GM21619 (cell line): ENCODE measurements at regions not wholly inside any gene's neighbourhood (a gene's known extent, or its start where the extent isn't known, plus 50 kb on each side); places are given as distances from the start of the nearest gene placed in this dataset.

ENCODE experiments used
- ATAC-seq: cut with Tn5 transposase; IDR thresholded peaks from one replicate; pipeline ENCODE4 v1.9.1; 2021; ENCODE audit not compliant: unreplicated experiment

DNA sequence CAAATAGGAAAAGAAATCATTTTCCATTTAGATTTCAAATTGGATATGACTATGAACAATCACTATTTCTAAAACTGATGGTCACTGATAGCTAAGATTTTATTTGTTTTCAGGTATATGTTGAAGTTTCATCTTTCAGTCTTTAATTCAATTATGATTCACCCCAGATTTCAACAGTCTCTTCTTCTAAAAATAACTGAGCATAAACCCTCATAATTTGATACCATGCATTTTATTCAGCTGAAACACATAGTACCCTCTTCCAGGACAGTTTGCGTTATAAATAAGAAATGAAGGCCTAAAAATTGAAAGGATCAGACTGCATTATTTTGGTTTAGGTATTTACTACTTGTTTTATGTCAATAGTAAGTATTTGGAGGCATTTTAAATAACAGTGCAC, 428.5 kb upstream of the NBEA start:
- ATAC-seq: no peak

DNA sequence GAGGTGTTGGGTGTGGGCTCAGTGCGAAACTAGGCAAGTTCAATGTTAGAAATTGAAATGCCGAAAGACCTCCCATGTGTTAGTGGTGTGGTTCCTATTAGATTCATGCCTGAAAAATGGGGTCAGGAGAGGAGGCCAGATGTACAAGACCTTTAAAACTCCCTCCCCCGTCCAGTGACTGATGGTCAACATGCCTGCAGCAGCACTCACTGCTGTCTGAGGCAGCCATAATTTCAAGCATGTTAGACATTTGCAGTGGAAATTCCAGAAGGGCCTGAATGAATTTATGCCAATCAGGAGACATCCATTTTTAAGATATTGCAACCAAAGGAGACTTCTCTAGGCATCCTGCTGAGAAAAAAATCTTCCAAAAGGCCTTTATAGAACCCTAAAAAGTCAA, 426.9 kb upstream of the NBEA start:
- ATAC-seq: no peak

DNA sequence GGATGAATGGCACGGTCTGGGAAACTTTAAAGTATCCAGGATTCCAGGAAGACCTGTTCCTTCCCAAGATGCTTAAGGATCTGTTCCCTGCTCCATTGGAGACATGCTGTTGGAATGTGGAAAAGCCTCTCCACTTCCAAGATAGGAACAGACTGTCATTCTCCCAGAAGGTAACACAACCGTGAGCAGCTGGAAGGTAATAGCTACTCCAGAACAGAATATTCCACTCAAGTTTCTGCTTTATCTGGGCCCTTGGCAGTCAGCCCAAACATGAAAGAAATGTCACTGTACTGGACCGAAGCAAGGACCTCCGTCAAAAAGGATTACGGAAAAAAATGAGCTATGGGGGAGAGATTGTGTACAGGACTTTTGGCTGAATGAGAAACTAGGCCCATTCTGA, 420.9 kb upstream of the NBEA start:
- no peak for ATAC-seq

DNA sequence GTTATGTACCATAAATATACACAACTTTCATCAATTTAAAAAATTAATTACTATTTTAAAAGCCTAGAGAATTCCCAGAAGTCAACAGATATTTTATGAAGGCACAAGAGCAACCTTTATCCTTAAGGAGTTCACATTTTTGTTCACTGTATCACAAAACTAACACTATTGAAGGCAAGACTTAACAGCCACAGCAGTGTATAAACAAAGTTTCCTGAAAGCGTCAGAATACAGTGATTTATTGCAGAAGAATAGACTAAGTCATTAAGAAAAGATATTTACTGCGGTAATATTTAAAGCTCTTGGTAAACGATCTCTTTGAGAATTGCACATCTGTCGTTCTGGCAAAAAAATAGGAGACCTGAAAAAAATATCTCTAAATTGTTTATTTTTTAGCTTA, 419.3 kb upstream of the NBEA start:
- ATAC-seq: no peak

DNA sequence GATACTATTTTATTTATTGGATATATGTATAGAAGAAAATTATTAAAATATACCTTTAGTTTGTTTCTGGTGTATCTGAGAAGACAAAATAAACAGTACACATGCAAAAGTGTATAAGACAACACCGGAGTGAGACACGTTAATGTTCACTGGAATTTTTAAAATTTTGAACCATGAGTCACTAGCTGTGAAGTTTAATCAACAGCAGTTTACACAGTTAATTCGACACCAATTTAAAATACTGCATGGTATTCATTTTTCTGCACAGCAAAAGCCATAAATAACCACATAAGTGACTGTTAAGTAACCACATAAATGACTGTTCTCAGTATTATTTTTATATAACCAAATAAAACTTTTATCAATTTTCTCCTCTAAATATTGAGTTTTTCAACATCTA, 418.7 kb upstream of the NBEA start:
- no peak for ATAC-seq

DNA sequence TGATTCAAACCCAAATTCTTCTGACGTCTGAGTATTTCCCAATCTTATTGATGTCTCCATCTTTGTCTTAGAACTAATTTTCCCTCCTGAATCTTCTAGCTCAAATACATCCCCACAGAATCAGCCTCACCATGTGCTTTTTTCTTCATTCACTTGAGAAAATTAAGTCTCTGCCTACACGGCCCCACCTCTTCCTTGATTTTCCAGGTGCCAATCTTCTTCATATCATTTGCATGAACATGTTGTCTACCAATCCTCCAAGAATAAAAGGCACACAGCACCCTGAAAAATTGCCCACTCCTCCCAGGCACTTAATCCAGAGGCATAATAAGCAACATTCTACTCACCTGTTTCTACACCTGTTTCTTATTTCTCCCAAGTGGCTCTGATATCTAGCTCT, 408.1 kb upstream of the NBEA start:
- ATAC-seq: no peak

DNA sequence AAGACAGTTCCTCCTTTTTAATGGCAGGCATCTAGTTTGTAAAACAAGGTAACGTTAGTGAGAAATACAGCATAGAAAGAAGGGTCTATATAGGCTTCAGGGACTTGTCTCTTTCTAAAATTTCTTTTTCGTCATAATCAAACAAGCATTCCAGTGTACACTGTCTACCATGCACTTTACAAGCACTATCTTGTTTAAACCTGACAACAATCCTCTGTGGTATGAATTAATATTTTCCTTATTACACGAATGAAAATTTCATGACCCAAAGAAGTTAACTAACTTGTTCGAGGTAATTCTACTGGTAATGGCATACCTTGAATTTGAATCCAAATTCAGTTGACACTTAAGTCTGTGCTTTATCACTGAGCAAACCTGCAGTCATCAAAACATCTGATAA, 399.7 kb upstream of the NBEA start:
- ATAC-seq: no peak

DNA sequence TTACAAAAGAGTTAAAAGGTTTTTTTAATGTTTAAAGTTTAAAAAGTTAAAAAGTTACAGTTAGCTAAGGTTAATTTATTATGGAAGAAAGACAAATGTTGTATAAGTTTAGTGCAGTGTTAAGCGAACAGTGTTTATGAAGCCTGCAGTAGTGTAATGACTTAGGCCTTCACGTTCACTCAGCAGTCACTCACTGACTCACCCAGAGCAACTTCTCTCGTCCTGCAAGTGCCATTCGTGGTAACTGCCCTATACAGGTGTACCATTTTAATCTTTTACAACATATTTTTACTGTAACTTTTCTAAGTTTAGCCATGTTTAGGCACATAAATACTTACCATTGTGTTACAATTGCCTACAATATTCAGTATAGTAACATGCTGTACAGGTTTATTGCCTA, 398.2 kb upstream of the NBEA start:
- no peak for ATAC-seq

DNA sequence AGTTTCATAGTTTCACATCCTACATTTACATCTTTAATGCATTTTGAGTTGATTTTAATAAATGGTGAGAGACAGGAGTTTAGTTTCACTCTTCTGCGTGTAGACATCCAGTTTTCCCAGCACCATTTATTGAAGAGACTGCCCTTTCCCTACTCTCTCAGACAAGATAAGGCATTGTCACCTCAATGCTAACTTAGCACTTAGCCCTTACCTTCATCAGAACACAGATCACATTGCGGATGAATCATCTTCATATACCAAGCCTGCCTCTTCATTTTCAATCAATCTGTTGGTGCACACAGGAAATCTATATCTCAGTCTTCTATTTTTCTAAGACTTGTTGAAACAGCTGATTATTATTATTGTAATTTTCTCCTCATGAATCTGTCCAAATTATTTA, 396.6 kb upstream of the NBEA start:
- ATAC-seq: no peak

DNA sequence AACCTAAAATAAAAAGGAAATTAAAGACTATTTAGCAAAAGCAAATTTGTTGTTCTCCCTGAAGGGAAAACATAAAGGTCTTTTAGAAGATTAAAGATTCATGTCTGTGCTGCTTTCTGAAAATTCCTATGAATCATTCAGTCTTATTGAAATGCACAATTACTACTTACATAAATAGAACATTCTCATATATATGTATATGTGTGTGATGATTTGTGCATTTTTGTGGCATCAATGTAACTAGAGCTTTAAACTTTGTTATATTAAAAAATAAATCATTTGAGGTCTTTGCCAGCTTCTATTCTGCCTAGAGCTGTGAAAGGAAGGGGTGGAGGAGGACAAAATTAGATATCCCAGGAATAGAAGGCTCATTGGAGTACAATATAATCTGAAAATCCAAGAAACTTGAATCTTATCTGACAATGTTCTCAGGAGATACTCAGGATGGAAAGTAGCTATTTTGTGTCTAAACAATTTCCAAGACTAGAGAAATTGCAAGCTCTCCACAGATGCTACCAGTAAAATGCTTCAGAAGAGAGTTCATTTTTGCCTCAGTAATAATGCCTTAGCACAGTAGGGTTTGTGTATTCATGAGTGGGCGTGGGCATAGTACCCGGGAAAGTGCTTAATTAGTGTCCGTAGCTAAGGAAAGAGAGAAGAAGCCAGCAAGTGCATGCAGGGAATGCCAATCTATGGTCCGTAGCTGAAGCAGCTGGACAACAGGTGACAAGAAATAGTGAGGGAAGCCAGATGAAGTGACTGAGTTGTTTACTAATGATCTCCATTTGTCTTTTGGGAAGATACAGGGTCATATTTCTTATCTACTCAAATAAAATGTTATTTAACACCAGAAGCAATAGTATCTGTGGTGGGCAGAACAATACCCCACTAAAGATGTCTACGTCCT, 395.5 kb upstream of the NBEA start:
- no peak for ATAC-seq

DNA sequence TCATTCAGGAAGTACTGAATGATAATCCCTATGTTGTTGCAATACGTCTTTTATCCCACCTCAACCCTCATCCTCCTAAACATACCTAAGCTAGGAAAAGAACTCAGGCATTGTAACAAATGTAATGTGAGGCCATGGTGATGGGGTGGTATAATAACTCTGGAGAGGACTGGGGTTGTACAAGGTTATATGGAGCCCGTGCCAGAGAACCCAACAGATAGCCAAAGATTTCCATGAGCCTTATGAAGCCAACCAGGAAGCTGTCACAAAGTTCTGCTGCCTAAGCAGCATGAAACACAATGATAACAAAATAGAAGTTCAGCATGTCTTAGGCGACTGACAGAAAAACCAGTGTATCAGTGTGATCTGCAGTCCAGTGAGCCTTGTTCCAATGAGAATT, 394.1 kb upstream of the NBEA start:
- ATAC-seq: no peak

DNA sequence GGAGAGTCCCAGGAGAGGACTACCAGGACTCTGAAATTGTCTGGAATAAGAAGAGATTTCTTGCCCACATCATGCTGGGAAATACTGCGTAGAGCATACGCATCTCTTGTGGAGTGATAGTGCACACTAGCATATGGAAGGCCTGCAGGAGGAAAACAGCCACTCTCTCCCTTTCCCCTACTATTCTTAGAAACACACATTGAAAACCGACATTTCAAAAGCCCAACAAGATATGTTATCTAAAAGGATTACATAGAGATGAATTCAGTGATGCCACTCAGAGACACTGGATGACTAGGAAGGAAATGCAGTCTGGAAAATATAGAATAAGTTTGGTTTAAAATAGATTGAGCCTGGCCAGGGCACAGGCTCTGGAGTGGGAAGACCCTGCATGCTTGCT, 388.7 kb upstream of the NBEA start:
- ATAC-seq: no peak

DNA sequence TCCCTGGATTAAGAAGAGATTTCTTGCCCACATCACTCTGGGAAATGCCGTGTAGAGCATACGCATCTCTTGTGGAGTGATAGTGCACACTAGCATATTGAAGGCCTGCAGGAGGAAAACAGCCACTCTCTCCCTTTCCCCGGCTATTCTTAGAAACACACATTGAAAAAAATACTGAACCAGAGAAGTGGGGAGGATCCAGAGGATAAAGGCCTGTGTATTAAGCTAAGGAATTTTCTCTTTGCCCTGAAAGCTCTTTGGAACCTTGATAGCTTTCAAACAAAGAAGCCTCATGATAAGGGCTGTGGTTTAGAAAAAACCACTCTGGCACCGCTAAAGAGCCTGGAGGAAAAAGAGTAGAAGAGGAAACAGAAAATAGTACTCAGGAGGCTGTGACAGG, 386.1 kb upstream of the NBEA start:
- no peak for ATAC-seq

DNA sequence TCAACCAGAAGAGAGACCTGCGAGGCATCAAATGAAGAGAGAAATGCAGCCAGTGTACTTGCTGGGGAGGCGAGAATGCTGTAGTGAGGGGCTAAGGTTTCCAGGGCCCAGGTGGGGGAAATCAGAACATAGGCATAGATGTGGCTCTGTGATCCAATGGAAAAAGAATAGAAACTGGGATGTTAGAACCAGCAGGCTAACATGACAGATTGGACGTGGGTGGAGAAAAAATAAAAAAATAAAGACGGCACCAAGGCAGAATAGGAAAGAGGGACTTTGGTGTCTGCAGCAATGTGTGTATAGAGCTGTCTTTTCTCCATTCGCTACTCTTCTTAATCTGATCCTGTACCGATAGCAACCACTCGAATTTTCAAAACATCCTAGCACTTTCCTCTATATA, 381.0 kb upstream of the NBEA start:
- ATAC-seq: no peak

DNA sequence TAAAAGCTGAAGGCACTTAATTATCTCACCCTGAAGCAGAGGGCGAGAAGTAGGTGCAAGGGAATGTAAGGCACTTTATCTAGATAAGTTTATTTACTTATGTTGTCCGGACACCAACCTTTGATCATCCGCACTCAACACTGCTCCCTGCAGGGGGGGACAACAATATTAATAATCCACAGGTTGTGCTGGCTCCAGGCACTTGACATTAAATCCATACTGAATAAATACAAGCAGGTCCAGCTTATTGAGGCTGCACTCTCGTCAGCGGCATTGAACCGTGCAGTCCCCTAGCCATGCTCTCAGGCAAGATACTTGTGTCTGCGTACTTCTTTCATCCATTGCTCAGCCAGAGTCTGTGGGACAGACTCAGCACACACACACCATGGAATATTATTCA, 374.5 kb upstream of the NBEA start:
- no peak for ATAC-seq

DNA sequence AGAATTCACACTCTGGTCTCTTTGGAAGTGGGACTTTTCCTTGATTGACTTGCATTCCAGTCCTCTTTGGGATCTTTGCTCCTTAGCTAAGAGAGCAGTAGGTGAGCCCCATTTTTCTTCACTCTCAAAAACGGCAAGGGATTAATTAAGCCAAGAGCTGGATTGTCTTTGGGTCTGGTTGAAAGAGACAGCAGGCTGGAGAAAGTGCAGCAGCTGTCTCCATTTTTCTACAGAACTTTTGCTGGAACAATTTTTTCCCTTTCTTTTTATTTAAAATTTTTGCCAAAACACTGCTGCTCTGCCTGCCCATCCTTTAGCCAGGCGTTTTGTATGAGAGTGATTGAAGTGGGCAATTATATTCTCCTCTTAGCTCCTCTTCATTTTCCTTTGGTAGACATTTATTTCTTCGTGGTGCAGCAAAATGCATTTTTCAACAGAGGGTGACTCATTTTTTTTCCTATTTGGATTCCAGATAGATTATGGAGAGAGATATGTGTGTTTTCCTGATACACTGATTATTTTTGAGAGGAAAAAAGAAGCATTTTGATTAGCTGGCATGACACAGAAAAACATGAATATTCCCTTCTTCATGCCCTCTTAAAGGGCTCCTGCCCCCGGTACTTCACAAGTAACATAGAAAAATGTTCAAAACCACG, 371.2 kb upstream of the NBEA start:
- no peak for ATAC-seq

DNA sequence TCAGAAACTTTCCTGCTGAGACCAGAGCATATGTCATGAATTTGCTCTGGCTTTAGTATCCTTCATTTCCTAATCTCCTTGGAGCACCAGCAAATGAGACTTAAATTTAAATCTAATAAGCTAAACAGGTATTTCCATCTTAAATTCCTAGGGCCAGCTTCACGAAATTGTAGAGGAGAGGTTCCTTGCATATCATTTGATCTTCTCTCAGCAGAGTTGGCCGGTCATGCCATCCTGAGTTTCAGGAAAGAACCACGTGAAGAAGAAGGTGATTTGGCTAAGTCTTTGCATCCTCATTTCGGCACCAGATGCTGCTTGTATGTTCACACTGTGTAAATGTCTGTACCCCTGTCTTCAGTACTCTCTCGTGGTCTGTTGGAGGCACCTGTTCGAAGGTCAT, 370.4 kb upstream of the NBEA start:
- no peak for ATAC-seq

DNA sequence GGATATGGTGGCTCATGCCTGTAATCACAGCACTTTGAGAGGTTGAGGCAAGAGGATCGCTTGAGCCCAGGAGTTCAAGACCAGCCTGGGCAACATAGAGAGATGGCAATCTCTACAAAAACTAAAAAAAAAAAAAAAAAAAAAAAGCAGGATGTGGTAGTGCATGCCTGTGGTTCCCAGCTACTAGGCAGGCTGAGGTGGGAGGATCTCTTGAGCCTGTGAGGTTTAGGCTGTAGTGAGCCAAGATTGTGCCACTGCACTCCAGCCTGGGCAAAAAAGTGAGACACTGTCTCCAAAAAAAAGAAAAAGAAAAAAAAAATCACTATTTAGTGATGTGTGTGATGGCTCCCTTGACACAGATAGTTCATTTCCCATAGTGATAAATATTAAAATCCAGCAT, 365.0 kb upstream of the NBEA start:
- no peak for ATAC-seq

DNA sequence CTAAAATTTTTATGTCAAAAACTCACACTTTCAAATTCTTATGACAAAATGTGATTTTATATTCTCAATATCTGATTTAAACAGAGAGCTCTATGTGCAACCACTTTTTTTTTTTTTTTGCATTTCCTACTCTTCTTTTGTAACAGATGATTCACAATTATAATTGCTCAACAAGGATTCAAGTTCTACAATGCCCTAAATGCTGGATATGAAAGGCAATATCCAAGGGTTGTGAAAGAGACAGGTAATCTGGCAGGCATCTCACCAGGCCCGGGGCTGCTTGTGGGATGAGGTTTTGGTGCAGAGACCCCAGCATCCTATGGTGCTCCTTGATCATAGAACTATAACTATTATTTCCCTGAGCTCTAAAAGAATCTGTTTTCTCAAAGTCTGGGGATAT, 363.6 kb upstream of the NBEA start:
- ATAC-seq: no peak

DNA sequence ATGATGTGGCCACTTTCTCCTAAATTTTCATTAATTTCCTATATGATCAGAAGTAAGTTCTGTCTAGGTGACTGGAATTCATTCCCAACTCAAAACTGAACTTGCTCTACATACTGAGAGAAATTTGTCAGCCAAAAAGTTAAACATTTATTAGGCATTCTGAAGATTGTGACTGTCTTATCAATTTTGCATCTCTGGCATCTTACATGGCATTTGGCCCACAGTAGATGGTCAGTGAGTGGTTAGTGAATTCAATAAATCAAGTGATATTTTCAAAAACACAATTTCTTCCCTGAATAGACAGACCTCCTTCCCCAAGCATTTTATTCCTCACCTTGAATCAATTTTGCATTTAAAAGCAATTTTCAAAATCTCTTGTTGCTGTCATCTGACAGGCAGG, 363.2 kb upstream of the NBEA start:
- ATAC-seq: no peak

DNA sequence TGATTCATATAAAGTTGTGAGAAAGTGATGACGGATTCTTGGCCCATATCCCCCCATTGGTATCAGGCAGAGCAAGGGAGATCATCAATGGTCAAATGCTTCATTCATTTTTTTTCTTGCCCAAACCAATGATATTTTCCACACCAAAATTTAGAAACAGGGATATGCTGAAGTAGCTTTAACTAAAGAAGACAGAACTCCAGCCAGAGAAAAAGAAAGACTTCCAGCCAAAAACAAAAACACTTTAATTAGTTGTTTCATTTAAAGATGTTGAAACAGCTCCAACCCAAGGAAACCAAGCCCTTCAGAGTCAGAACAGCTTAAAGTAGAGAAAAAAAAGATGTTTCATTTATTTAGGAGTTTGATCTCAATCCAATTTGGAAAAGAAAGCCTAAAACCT, 358.9 kb upstream of the NBEA start:
- no peak for ATAC-seq

DNA sequence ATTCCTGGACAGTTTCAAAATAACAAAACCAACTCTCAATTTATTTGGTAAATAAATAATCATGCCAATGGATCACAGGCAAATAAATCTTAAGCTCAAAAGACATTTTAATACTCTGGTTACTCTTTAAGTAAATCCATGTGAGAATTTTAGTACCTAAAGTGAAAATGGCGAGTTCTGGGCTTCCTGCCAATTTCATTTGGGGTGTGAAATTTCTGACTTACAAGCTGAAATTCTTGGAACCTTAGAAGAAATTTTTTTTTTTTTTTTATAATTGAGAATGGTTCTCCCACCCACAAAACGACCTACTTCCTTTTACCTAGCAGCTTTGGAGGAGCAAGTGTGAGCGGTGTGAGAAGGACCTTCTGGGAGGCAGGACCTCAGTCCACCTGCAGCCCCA, 354.5 kb upstream of the NBEA start:
- ATAC-seq: no peak

DNA sequence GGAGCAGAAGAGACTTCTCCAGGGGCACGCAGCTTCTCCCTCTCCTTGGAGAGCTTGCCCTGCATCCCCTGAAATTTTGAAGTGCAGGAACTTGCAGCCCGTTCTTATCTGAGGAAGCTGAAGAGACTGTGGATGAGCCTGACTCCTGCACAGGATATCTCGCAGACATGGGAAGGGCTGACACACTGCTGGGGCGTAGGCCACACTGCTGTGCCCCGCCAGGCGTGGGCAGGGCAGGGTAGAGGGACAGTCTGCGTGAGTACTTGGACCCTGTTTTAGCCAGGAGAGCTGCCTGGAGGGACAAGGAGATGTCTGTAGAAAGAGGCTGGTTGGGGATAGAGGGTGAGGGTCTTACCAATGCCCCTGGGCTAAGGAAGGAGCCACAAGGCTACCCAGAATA, 353.7 kb upstream of the NBEA start:
- no peak for ATAC-seq
